ENCODE measurements at regions not wholly inside any gene's neighbourhood (a gene's known extent, or its start where the extent isn't known, plus 50 kb on each side); places are given as distances from the start of the nearest gene placed in this dataset.
A peak's percentile ranks its signal among the peaks of the same experiment; 100 is the strongest.

DNA sequence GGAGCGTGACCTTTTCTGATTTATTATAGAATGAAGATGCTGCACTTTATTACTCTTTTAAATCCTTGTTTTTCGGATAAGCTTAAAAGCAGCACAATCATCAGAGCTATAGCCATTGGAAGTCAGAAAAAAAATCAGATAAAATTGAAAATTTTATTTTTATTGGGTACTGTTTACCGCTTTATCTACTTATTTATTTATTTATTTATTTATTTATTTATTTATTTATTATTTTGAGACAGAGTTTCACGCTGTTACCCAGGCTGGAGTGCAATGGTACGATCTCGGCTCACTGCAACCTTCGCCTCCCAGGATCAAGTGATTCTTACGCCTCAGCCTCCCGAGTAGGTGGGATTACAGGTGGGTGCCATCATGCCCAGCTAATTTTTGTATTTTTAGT lies 83.1 kb upstream of the CHRM3 start:
- ATAC-seq: no peak
- no peaks in the 10 kb centered on the region for H3K9me3 ChIP-seq
- H3K27ac ChIP-seq: no peak overlapping the region
- no peaks in the 10 kb centered on the region for H3K4me1 ChIP-seq
- ChIA-PET CTCF (no interaction called here), POLR2A (no interaction called here)
- no peak for DNase-seq (ENCODE audit: low read depth in 1 of 2, low spot score in 1 of 2)
- no peak for TF ChIP-seq NFE2L2 (conservative IDR thresholded peaks at IDR 0.05; ENCODE audit: low read length)
- TF ChIP-seq ZC3H11A (IDR thresholded peaks at IDR 0.05): peak; percentile 65
- H3K4me3 ChIP-seq: no peak overlapping the region
- FAIRE-seq: no peak
- WGBS (ENCODE audit: missing lambda C conversion rate): 61% methylated on average over 9 of the region's 9 CpGs
- H3K4me2 ChIP-seq: no peak overlapping the region

DNA sequence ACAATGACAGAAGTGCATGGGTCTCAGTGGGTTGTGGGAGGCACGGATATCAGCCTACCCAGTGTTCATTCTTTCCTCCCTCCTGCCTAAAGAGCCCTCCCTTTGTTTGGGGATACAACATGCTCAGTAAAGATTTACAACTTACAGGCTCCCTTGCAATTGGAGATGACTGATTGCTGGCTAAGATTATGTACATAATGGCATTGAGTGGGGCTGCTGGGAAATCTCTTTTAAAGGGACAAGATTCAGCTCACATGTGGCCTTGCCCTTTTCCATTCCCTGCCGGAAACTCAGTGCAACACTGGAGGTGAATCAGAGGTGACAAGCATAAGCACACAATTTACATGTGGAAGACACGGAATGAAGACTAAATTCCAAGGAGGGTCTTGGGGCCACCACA lies 83.7 kb upstream of the CHRM3 start:
- H3K4me2 ChIP-seq: no peak overlapping the region
- TF ChIP-seq KDM5A (IDR thresholded peaks at IDR 0.05): no peak
- TF ChIP-seq, protein P1, sequence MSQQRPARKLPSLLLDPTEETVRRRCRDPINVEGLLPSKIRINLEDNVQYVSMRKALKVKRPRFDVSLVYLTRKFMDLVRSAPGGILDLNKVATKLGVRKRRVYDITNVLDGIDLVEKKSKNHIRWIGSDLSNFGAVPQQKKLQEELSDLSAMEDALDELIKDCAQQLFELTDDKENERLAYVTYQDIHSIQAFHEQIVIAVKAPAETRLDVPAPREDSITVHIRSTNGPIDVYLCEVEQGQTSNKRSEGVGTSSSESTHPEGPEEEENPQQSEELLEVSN (IDR thresholded peaks at IDR 0.05; ENCODE audit: borderline replicate concordance, low read depth): no peak
- TF ChIP-seq RCOR1 (IDR thresholded peaks at IDR 0.05; ENCODE audit: low read depth, low read length): no peak
- TF ChIP-seq, protein P2, sequence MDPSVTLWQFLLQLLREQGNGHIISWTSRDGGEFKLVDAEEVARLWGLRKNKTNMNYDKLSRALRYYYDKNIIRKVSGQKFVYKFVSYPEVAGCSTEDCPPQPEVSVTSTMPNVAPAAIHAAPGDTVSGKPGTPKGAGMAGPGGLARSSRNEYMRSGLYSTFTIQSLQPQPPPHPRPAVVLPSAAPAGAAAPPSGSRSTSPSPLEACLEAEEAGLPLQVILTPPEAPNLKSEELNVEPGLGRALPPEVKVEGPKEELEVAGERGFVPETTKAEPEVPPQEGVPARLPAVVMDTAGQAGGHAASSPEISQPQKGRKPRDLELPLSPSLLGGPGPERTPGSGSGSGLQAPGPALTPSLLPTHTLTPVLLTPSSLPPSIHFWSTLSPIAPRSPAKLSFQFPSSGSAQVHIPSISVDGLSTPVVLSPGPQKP (IDR thresholded peaks at IDR 0.05; ENCODE audit: low read depth, low read length): no peak
- TF ChIP-seq, protein P3, sequence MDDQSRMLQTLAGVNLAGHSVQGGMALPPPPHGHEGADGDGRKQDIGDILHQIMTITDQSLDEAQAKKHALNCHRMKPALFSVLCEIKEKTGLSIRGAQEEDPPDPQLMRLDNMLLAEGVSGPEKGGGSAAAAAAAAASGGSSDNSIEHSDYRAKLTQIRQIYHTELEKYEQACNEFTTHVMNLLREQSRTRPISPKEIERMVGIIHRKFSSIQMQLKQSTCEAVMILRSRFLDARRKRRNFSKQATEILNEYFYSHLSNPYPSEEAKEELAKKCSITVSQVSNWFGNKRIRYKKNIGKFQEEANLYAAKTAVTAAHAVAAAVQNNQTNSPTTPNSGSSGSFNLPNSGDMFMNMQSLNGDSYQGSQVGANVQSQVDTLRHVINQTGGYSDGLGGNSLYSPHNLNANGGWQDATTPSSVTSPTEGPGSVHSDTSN (IDR thresholded peaks at IDR 0.05): no peak
- TF ChIP-seq EP300 (IDR thresholded peaks at IDR 0.05): no peak
- TF ChIP-seq JUN (IDR thresholded peaks at IDR 0.05): no peak
- no peak for TF ChIP-seq SMC3 (IDR thresholded peaks at IDR 0.05)
- WGBS (ENCODE audit: missing lambda C conversion rate): 41% methylated on average over 3 of the region's 3 CpGs
- CTCF ChIA-PET: no interaction called here
- no peaks in the 10 kb centered on the region for H3K9me3 ChIP-seq
- ATAC-seq (no peak), FAIRE-seq (no peak), DNase-seq (ENCODE audit: low read depth in 1 of 2, low spot score in 1 of 2) (no peak)
- no peak overlapping the region for H3K27ac ChIP-seq
- no peak overlapping the region for H3K4me3 ChIP-seq
- no peaks in the 10 kb centered on the region for H3K4me1 ChIP-seq
- POLR2A ChIA-PET: no interaction called here

DNA sequence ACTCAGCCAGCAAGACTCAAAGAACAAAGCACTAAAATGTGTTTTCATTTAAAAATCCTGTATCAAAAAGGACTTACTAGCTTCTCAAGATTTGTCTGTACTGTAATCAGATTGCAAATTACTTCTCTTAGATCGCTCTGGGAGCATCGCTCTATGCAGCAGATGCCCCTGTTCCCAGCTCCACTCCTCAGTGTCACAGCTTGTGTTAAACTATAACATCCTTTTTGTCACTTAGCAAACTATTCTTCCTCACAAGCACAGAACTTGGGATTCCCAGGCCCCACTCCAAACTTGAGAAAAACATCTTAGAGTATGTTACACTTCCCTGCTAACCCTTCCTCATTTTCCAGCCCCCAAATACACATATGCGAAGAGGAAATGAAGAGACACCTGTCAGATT lies 85.1 kb upstream of the CHRM3 start:
- ChIA-PET POLR2A (no interaction called here), CTCF (no interaction called here)
- TF ChIP-seq NFE2L2 (conservative IDR thresholded peaks at IDR 0.05; ENCODE audit: low read length): no peak
- TF ChIP-seq TP53 (CRISPR knock-in tag; IDR thresholded peaks at IDR 0.05): no peak
- TF ChIP-seq GATA3 (IDR thresholded peaks at IDR 0.05; ENCODE audit: borderline replicate concordance): no peak
- TF ChIP-seq, protein P4, sequence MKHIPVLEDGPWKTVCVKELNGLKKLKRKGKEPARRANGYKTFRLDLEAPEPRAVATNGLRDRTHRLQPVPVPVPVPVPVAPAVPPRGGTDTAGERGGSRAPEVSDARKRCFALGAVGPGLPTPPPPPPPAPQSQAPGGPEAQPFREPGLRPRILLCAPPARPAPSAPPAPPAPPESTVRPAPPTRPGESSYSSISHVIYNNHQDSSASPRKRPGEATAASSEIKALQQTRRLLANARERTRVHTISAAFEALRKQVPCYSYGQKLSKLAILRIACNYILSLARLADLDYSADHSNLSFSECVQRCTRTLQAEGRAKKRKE (CRISPR knock-in tag; IDR thresholded peaks at IDR 0.05; ENCODE audit: low read depth): no peak
- no peak for TF ChIP-seq HEYL (CRISPR knock-in tag; IDR thresholded peaks at IDR 0.05)
- TF ChIP-seq ZSCAN20 (CRISPR knock-in tag; IDR thresholded peaks at IDR 0.05): no peak
- no peak for TF ChIP-seq ZC3H11A (IDR thresholded peaks at IDR 0.05)
- no peak for TF ChIP-seq RAD21 (conservative IDR thresholded peaks at IDR 0.05 in 1 of 2, IDR thresholded peaks at IDR 0.05 in 1 of 2)
- TF ChIP-seq HOXB5 (CRISPR knock-in tag; IDR thresholded peaks at IDR 0.05): no peak
- TF ChIP-seq, protein P5, sequence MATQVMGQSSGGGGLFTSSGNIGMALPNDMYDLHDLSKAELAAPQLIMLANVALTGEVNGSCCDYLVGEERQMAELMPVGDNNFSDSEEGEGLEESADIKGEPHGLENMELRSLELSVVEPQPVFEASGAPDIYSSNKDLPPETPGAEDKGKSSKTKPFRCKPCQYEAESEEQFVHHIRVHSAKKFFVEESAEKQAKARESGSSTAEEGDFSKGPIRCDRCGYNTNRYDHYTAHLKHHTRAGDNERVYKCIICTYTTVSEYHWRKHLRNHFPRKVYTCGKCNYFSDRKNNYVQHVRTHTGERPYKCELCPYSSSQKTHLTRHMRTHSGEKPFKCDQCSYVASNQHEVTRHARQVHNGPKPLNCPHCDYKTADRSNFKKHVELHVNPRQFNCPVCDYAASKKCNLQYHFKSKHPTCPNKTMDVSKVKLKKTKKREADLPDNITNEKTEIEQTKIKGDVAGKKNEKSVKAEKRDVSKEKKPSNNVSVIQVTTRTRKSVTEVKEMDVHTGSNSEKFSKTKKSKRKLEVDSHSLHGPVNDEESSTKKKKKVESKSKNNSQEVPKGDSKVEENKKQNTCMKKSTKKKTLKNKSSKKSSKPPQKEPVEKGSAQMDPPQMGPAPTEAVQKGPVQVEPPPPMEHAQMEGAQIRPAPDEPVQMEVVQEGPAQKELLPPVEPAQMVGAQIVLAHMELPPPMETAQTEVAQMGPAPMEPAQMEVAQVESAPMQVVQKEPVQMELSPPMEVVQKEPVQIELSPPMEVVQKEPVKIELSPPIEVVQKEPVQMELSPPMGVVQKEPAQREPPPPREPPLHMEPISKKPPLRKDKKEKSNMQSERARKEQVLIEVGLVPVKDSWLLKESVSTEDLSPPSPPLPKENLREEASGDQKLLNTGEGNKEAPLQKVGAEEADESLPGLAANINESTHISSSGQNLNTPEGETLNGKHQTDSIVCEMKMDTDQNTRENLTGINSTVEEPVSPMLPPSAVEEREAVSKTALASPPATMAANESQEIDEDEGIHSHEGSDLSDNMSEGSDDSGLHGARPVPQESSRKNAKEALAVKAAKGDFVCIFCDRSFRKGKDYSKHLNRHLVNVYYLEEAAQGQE (IDR thresholded peaks at IDR 0.05): no peak
- TF ChIP-seq, protein P6, sequence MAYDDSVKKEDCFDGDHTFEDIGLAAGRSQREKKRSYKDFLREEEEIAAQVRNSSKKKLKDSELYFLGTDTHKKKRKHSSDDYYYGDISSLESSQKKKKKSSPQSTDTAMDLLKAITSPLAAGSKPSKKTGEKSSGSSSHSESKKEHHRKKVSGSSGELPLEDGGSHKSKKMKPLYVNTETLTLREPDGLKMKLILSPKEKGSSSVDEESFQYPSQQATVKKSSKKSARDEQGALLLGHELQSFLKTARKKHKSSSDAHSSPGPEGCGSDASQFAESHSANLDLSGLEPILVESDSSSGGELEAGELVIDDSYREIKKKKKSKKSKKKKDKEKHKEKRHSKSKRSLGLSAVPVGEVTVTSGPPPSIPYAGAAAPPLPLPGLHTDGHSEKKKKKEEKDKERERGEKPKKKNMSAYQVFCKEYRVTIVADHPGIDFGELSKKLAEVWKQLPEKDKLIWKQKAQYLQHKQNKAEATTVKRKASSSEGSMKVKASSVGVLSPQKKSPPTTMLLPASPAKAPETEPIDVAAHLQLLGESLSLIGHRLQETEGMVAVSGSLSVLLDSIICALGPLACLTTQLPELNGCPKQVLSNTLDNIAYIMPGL (CRISPR knock-in tag; IDR thresholded peaks at IDR 0.05; ENCODE audit: borderline replicate concordance): no peak
- no peak for TF ChIP-seq CBX8 (IDR thresholded peaks at IDR 0.05)
- TF ChIP-seq, protein P2 (IDR thresholded peaks at IDR 0.05; ENCODE audit: low read depth, low read length): no peak
- Histone ChIP-seq H3K27ac (no peak overlapping the region), H3K4me1 (no peaks in the 10 kb centered on the region), H3K4me3 (no peak overlapping the region), H3K9me3 (no peaks in the 10 kb centered on the region), H3K4me2 (no peak overlapping the region)
- DNase-seq (ENCODE audit: low read depth in 1 of 2, low spot score in 1 of 2): no peak
- no peak for FAIRE-seq
- no peak for ATAC-seq
- 30% methylated on average over 3 of the region's 3 CpGs for WGBS (ENCODE audit: missing lambda C conversion rate)
